Activated CD8-positive, alpha-beta memory T cell treated with anti-CD3 and anti-CD28 coated beads, Interleukin-2, amount 10 ng/mL, durations not matched to agents 7 days and 5 days (primary cell): ENCODE measurements at regions not wholly inside any gene's neighbourhood (a gene's known extent, or its start where the extent isn't known, plus 50 kb on each side); places are given as distances from the start of the nearest gene placed in this dataset.
A peak's percentile ranks its signal among the peaks of the same experiment; 100 is the strongest.
"Not testable (repeated sequence)": the region's sequence is repeated elsewhere in the genome, so short reads cannot be mapped to it uniquely, and the experiment has no call there.

Experiments used
- ATAC-seq: fragments of 150-1000 bp; cut with Tn5 transposase; one replicate; pipeline ENCODE4 v1.10.0; 2021; ENCODE audit warnings: moderate library complexity
- CTCF ChIA-PET: fragments of 350-600 bp; sonication (Branson Sonifier 250); formaldehyde crosslinking; loops from one replicate; lab custom pipeline; 2021; ENCODE audit warnings: antibody characterized with exemption; lab: Charles Lee
- DNase-seq: peaks from one replicate; pipeline ENCODE4 v3.0.0-alpha.2; 2020
- H3K27ac Mint-ChIP-seq: one replicate; pipeline ENCODE4 v1.8.0; 2021; ENCODE audit warnings: mild to moderate bottlenecking, mixed read lengths
- H3K27me3 Mint-ChIP-seq: one replicate; pipeline ENCODE4 v1.8.0; 2021; ENCODE audit warnings: mixed read lengths
- H3K36me3 Mint-ChIP-seq: one replicate; pipeline ENCODE4 v1.8.0; 2021; ENCODE audit warnings: mild to moderate bottlenecking, mixed read lengths
- H3K4me1 Mint-ChIP-seq: one replicate; pipeline ENCODE4 v1.8.0; 2021; ENCODE audit warnings: mixed read lengths
- H3K4me3 Mint-ChIP-seq: one replicate; pipeline ENCODE4 v1.8.0; 2021; ENCODE audit warnings: mild to moderate bottlenecking, moderate library complexity, mixed read lengths
- H3K9me3 Mint-ChIP-seq: one replicate; pipeline ENCODE4 v1.8.0; 2022; ENCODE audit warnings: low read depth, mixed read lengths

GRCh38 chr3:31101285-31101684, 206.8 kb upstream of the GADL1 start:
- DNase-seq, ATAC-seq, H3K9me3 Mint-ChIP-seq, H3K36me3 Mint-ChIP-seq, CTCF ChIA-PET, H3K27ac Mint-ChIP-seq, H3K27me3 Mint-ChIP-seq, H3K4me3 Mint-ChIP-seq: not testable (repeated sequence)
- peaks cover 30% of the 10 kb centered on the region for H3K4me1 Mint-ChIP-seq

GRCh38 chr3:31102196-31102879, 207.9 kb upstream of the GADL1 start:
- H3K27ac Mint-ChIP-seq = no peak overlapping the region
- no peak overlapping the region for H3K4me3 Mint-ChIP-seq
- no peaks in the 10 kb centered on the region for H3K27me3 Mint-ChIP-seq
- peaks cover 28% of the 10 kb centered on the region for H3K4me1 Mint-ChIP-seq
- ATAC-seq (no peak), DNase-seq (no peak)
- peaks cover 7% of the 10 kb centered on the region for H3K36me3 Mint-ChIP-seq
- peaks cover 6% of the 10 kb centered on the region for H3K9me3 Mint-ChIP-seq
- CTCF ChIA-PET = no interaction called here

GRCh38 chr3:31103181-31103580, 208.7 kb upstream of the GADL1 start:
- Mint-ChIP-seq H3K4me1 (peaks cover 28% of the 10 kb centered on the region), H3K27ac (no peak overlapping the region), H3K27me3 (no peaks in the 10 kb centered on the region), H3K4me3 (no peak overlapping the region), H3K9me3 (peaks cover 6% of the 10 kb centered on the region), H3K36me3 (peaks cover 8% of the 10 kb centered on the region)
- DNase-seq = no peak
- CTCF ChIA-PET = no interaction called here
- no peak for ATAC-seq

GRCh38 chr3:31103623-31104180, 209.2 kb upstream of the GADL1 start:
- no peak for ATAC-seq
- no peak for DNase-seq
- Mint-ChIP-seq H3K27ac (no peak overlapping the region), H3K36me3 (peaks cover 10% of the 10 kb centered on the region), H3K4me1 (peaks cover 28% of the 10 kb centered on the region), H3K4me3 (no peak overlapping the region), H3K9me3 (peaks cover 6% of the 10 kb centered on the region), H3K27me3 (no peaks in the 10 kb centered on the region)
- CTCF ChIA-PET = no interaction called here

- Mint-ChIP-seq H3K27ac (no peak overlapping the region), H3K4me1 (peaks cover 28% of the 10 kb centered on the region), H3K27me3 (no peaks in the 10 kb centered on the region), H3K36me3 (peaks cover 10% of the 10 kb centered on the region), H3K4me3 (no peak overlapping the region), H3K9me3 (peaks cover 6% of the 10 kb centered on the region)
- no peak for DNase-seq
- CTCF ChIA-PET = no interaction called here
- ATAC-seq = no peak
Observed at GRCh38 chr3:31105011-31105410, 210.6 kb upstream of the GADL1 start.

- ATAC-seq = peak; percentile 61
Observed at GRCh38 chr3:31105438-31106077, 211.1 kb upstream of the GADL1 start.

GRCh38 chr3:31106204-31106603, 211.7 kb upstream of the GADL1 start:
- DNase-seq = no peak
- H3K36me3 Mint-ChIP-seq = peaks cover 10% of the 10 kb centered on the region
- no peak for ATAC-seq
- H3K4me3 Mint-ChIP-seq = no peak overlapping the region
- CTCF ChIA-PET = no interaction called here
- H3K27ac Mint-ChIP-seq = no peak overlapping the region
- peaks cover 28% of the 10 kb centered on the region for H3K4me1 Mint-ChIP-seq
- no peaks in the 10 kb centered on the region for H3K27me3 Mint-ChIP-seq
- peaks cover 6% of the 10 kb centered on the region for H3K9me3 Mint-ChIP-seq

More at GRCh38 chr3:31105438-31106077, 211.1 kb upstream of the GADL1 start:
- H3K27me3 Mint-ChIP-seq = no peaks in the 10 kb centered on the region
- no peak overlapping the region for H3K4me3 Mint-ChIP-seq
- peak; percentile 47 for DNase-seq
- peaks cover 28% of the 10 kb centered on the region for H3K4me1 Mint-ChIP-seq
- CTCF ChIA-PET = no interaction called here
- H3K9me3 Mint-ChIP-seq = peaks cover 6% of the 10 kb centered on the region
- H3K36me3 Mint-ChIP-seq = peaks cover 10% of the 10 kb centered on the region
- H3K27ac Mint-ChIP-seq = no peak overlapping the region

GRCh38 chr3:31106912-31107311, 212.5 kb upstream of the GADL1 start:
- no peaks in the 10 kb centered on the region for H3K27me3 Mint-ChIP-seq
- H3K36me3 Mint-ChIP-seq = peaks cover 5% of the 10 kb centered on the region
- CTCF ChIA-PET = no interaction called here
- no peak overlapping the region for H3K4me3 Mint-ChIP-seq
- peaks cover 27% of the 10 kb centered on the region for H3K4me1 Mint-ChIP-seq
- peaks cover 2% of the 10 kb centered on the region for H3K9me3 Mint-ChIP-seq
- no peak overlapping the region for H3K27ac Mint-ChIP-seq
- ATAC-seq (peak; percentile 66), DNase-seq (no peak)

- H3K4me3 Mint-ChIP-seq = no peak overlapping the region
- H3K9me3 Mint-ChIP-seq = peaks cover 3% of the 10 kb centered on the region
- DNase-seq = no peak
- no peak overlapping the region for H3K27ac Mint-ChIP-seq
- CTCF ChIA-PET = no interaction called here
- no peaks in the 10 kb centered on the region for H3K27me3 Mint-ChIP-seq
- H3K36me3 Mint-ChIP-seq = no peaks in the 10 kb centered on the region
- H3K4me1 Mint-ChIP-seq = no peaks in the 10 kb centered on the region
- ATAC-seq = no peak
Observed at GRCh38 chr3:31114929-31115283, 220.4 kb upstream of the GADL1 start.

GRCh38 chr3:31115531-31115930, 221.1 kb upstream of the GADL1 start:
- H3K4me1 Mint-ChIP-seq, H3K4me3 Mint-ChIP-seq, H3K27ac Mint-ChIP-seq, ATAC-seq, CTCF ChIA-PET, DNase-seq, H3K36me3 Mint-ChIP-seq, H3K9me3 Mint-ChIP-seq, H3K27me3 Mint-ChIP-seq: not testable (repeated sequence)

- Mint-ChIP-seq H3K4me1 (no peaks in the 10 kb centered on the region), H3K4me3 (no peak overlapping the region), H3K27ac (no peak overlapping the region), H3K36me3 (no peaks in the 10 kb centered on the region), H3K9me3 (peaks cover 3% of the 10 kb centered on the region), H3K27me3 (no peaks in the 10 kb centered on the region)
- ATAC-seq (no peak), DNase-seq (no peak)
- CTCF ChIA-PET = no interaction called here
Observed at GRCh38 chr3:31116651-31117050, 222.2 kb upstream of the GADL1 start.

- Mint-ChIP-seq H3K27ac (no peak overlapping the region), H3K36me3 (no peaks in the 10 kb centered on the region), H3K4me3 (no peak overlapping the region), H3K9me3 (peaks cover 5% of the 10 kb centered on the region), H3K4me1 (no peaks in the 10 kb centered on the region), H3K27me3 (no peaks in the 10 kb centered on the region)
- DNase-seq (no peak), ATAC-seq (no peak)
- CTCF ChIA-PET = no interaction called here
Observed at GRCh38 chr3:31117854-31118253, 223.4 kb upstream of the GADL1 start.

- peaks cover 8% of the 10 kb centered on the region for H3K9me3 Mint-ChIP-seq
- H3K4me3 Mint-ChIP-seq = no peak overlapping the region
Observed at GRCh38 chr3:31124373-31124772, 229.9 kb upstream of the GADL1 start.

GRCh38 chr3:31125413-31126020, 231.1 kb upstream of the GADL1 start:
- DNase-seq (no peak), ATAC-seq (no peak)
- H3K4me3 Mint-ChIP-seq = no peak overlapping the region
- peaks cover 7% of the 10 kb centered on the region for H3K9me3 Mint-ChIP-seq
- H3K27me3 Mint-ChIP-seq = no peaks in the 10 kb centered on the region
- H3K4me1 Mint-ChIP-seq = peaks cover 3% of the 10 kb centered on the region
- peaks cover 6% of the 10 kb centered on the region for H3K36me3 Mint-ChIP-seq
- CTCF ChIA-PET = no interaction called here
- no peak overlapping the region for H3K27ac Mint-ChIP-seq

More at GRCh38 chr3:31124373-31124772, 229.9 kb upstream of the GADL1 start:
- no peaks in the 10 kb centered on the region for H3K27me3 Mint-ChIP-seq
- ATAC-seq (no peak), DNase-seq (no peak)
- CTCF ChIA-PET = no interaction called here
- H3K4me1 Mint-ChIP-seq = peaks cover 2% of the 10 kb centered on the region
- peaks cover 6% of the 10 kb centered on the region for H3K36me3 Mint-ChIP-seq
- H3K27ac Mint-ChIP-seq = no peak overlapping the region
